ENCODE measurements at regions not wholly inside any gene's neighbourhood (a gene's known extent, or its start where the extent isn't known, plus 50 kb on each side); places are given as distances from the start of the nearest gene placed in this dataset.

GRCh38 chr3:184659797-184660301, 52.0 kb downstream of the MAGEF1 start:
- Histone ChIP-seq H3K4me3 (ENCODE audit: low read depth, low read length) (no peak overlapping the region), H3K36me3 (ENCODE audit: insufficient read depth) (no peaks in the 10 kb centered on the region), H3K27ac (ENCODE audit: low read depth) (no peak overlapping the region), H3K4me1 (ENCODE audit: insufficient read depth) (no peaks in the 10 kb centered on the region)
- no peak for DNase-seq (ENCODE audit: extremely low spot score)
- WGBS, result 75% methylated on average over 10 of the region's 10 CpGs

DNA sequence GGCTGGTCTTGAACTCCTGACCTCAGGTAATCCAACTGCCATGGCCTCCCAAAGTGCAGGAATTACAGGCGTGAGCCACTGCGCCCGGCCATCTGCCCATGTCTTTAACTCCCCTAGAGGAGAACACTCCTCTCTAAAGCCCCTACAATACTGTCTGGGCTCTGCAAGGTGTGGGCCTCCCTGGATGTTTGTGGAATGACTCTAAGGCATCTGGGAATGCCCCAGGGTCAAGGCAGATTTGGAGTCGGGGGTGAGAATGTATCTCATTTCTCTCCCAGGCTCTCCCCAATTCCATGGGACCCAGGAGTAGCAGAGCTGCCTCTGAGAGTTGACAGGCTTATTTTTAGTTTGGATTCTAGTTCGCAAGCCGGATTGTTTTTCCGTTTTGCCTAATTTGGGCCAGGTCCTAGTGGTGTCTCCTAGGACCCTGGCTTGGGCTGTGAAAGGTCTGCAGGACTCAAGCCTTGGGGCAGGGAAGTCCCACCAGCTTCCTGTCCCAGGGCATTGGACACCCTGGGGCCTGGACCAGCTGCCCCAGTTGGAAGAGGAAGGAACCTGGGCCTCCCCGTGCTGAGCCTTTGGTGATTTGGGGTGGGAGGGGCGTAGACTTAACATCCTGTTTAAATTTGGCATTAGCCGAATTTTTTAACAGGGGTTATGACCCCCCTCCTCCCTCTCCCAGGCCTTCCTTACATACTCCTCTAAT, 53.5 kb downstream of the MAGEF1 start:
- Histone ChIP-seq H3K4me3 (ENCODE audit: low read depth, low read length) (no peak overlapping the region), H3K27ac (ENCODE audit: low read depth) (no peak overlapping the region), H3K4me1 (ENCODE audit: insufficient read depth) (no peaks in the 10 kb centered on the region), H3K36me3 (ENCODE audit: insufficient read depth) (no peaks in the 10 kb centered on the region)
- WGBS, result 71% methylated on average over 10 of the region's 10 CpGs
- no peak for DNase-seq (ENCODE audit: extremely low spot score)

DNA sequence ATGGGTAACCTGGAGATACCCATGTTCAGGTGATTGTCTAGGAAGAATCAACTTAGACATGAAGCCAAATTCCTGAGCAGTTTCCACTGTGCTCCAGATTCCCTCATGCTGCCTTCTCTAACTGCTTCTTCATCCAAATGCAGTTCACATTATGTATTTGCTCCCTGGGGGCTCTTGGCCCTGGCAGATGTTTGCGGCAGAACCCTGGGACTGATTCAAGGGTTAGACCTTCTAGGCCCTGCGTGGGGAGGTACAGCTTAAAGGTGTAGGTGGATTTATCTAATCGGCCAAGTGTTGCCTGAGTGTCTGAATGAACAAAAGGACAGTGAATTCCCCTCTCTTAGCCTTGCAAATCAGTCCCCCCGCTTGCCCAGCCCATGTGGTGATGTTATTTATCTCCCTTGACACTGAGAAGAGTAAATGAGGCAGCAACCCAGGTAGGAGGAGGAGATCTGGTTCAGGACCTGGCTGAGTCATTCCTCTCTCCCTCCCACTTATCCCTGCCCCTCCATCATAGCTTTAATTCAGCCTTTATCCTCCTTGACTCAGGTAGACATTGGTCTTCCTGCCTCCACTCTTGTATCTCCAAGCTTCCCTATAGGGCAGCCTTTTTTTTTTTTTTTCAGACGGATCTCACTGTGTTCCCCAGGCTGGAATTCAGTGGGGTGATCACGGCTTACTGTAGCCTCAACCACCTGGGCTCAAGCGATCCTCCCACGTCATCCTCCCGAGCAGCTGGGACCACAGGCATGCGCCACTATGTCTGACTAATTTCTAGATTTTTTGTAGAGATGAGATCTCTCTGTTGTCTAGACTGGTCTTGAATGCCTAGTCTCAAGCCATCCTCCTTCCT, 54.8 kb downstream of the MAGEF1 start:
- no peak for DNase-seq (ENCODE audit: extremely low spot score)
- Histone ChIP-seq H3K27ac (ENCODE audit: low read depth) (no peak overlapping the region), H3K4me3 (ENCODE audit: low read depth, low read length) (no peak overlapping the region), H3K36me3 (ENCODE audit: insufficient read depth) (no peaks in the 10 kb centered on the region), H3K4me1 (ENCODE audit: insufficient read depth) (no peaks in the 10 kb centered on the region)
- 87% methylated on average over 10 of the region's 10 CpGs for WGBS

DNA sequence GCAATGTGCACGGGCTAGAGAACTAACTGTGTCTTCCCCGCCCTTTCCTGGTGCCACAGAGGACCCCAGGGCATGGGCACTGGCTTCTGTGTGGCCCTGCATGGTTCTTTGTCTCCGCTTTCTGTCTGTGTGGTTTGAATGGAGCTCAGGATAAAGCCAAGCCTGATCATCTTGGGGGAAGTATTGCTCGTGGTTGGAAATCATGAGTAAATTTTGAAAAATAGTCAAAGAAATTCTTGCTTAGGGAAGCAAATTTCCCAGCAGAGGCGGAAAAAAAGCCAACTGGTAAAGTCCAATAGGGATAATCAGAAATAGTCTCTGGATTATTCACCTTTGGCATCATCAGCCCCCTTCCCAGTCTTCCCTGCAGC, 55.4 kb downstream of the MAGEF1 start:
- DNase-seq (ENCODE audit: extremely low spot score), result no peak
- no peaks in the 10 kb centered on the region for H3K4me1 ChIP-seq (ENCODE audit: insufficient read depth)
- no peaks in the 10 kb centered on the region for H3K36me3 ChIP-seq (ENCODE audit: insufficient read depth)
- H3K4me3 ChIP-seq (ENCODE audit: low read depth, low read length), result no peak overlapping the region
- no peak overlapping the region for H3K27ac ChIP-seq (ENCODE audit: low read depth)
- 73% methylated on average over 5 of the region's 5 CpGs for WGBS

DNA sequence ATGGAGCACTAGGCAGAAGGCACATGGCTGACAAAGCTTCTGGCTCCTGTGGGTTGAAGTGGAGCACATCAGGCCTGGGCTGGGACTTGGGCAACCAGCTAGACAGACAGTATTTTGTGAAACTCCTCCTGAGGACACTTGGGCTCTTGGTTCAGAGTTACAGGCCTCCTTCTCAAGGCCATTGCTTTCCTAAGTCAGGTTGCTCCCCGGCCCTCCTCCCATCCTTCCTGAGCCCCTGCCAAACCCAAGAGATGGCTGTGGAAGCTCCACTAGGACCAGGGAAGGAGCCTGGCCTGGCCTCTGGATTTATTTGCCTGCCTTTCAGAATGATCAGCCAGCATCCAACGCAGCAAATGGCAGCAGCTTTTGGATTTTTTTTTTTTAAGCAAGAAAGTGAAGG, 56.3 kb downstream of the MAGEF1 start:
- no peaks in the 10 kb centered on the region for H3K4me1 ChIP-seq (ENCODE audit: insufficient read depth)
- H3K4me3 ChIP-seq (ENCODE audit: low read depth, low read length), result no peak overlapping the region
- H3K36me3 ChIP-seq (ENCODE audit: insufficient read depth), result no peaks in the 10 kb centered on the region
- 81% methylated on average over 2 of the region's 2 CpGs for WGBS
- no peak overlapping the region for H3K27ac ChIP-seq (ENCODE audit: low read depth)
- no peak for DNase-seq (ENCODE audit: extremely low spot score)

- Histone ChIP-seq H3K27ac (ENCODE audit: low read depth) (no peak overlapping the region), H3K4me3 (ENCODE audit: low read depth, low read length) (no peak overlapping the region), H3K4me1 (ENCODE audit: insufficient read depth) (no peaks in the 10 kb centered on the region), H3K36me3 (ENCODE audit: insufficient read depth) (no peaks in the 10 kb centered on the region)
- DNase-seq (ENCODE audit: extremely low spot score), result no peak
Observed at GRCh38 chr3:184654375-184654774, 57.5 kb downstream of the MAGEF1 start.

DNA sequence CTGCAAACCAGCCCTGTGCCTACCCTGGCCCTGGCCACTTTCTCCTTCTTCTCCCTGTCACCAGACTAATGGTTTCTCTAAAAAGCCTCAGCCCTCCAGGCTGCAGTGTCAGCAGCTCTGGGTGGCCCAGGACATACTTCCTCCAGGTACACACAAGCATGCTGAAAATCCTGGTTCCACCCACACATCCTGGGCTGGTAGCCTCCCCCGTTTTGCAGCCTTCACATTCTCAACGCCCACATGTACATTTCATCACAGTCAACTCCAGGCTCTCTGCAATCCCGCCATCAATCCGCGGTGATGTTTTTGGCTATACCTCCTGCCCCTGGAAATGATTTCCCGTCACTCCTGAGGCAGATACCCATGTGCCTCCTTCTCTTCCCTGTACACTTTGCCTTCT, 59.4 kb downstream of the MAGEF1 start:
- Histone ChIP-seq H3K27ac (ENCODE audit: low read depth) (no peak overlapping the region), H3K4me1 (ENCODE audit: insufficient read depth) (no peaks in the 10 kb centered on the region), H3K36me3 (ENCODE audit: insufficient read depth) (no peaks in the 10 kb centered on the region), H3K4me3 (ENCODE audit: low read depth, low read length) (no peak overlapping the region)
- no peak for DNase-seq (ENCODE audit: extremely low spot score)
- WGBS, result 90% methylated on average over 6 of the region's 6 CpGs

DNA sequence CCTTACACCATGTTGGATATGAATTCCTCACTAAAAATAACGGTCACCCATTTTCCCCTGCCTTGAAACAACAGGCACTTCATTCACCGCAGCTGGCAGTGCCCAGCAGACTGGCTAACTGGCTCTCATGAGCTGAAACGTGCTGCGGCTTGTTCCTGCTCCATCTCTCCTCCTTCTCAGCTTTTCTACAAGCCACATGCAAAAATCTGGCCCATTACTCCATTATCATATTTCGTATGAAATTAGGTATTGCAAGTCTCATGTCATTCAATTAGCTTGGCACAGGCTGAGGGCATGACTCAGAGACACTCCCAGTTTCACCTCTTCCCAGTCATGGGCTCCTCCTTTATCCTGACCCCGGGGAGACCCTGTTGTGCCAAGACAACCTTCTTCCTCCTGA, 60.0 kb downstream of the MAGEF1 start:
- no peak for DNase-seq (ENCODE audit: extremely low spot score)
- no peak overlapping the region for H3K27ac ChIP-seq (ENCODE audit: low read depth)
- no peaks in the 10 kb centered on the region for H3K36me3 ChIP-seq (ENCODE audit: insufficient read depth)
- WGBS, result 85% methylated on average over 6 of the region's 6 CpGs
- no peak overlapping the region for H3K4me3 ChIP-seq (ENCODE audit: low read depth, low read length)
- no peaks in the 10 kb centered on the region for H3K4me1 ChIP-seq (ENCODE audit: insufficient read depth)

GRCh38 chr3:184648636-184649035, 63.2 kb downstream of the MAGEF1 start:
- no peak overlapping the region for H3K27ac ChIP-seq (ENCODE audit: low read depth)
- DNase-seq (ENCODE audit: extremely low spot score), result peak; percentile 66
- no peaks in the 10 kb centered on the region for H3K36me3 ChIP-seq (ENCODE audit: insufficient read depth)
- H3K4me3 ChIP-seq (ENCODE audit: low read depth, low read length), result no peak overlapping the region
- no peaks in the 10 kb centered on the region for H3K4me1 ChIP-seq (ENCODE audit: insufficient read depth)
- 58% methylated on average over 10 of the region's 10 CpGs for WGBS

- WGBS, result 85% methylated on average over 7 of the region's 7 CpGs
Observed at GRCh38 chr3:184647405-184647936, 64.4 kb downstream of the MAGEF1 start.

GRCh38 chr3:184645336-184645735, 66.5 kb downstream of the MAGEF1 start:
- DNase-seq (ENCODE audit: extremely low spot score), result no peak
- no peak overlapping the region for H3K27ac ChIP-seq (ENCODE audit: low read depth)
- 55% methylated on average over 3 of the region's 3 CpGs for WGBS

More at GRCh38 chr3:184647405-184647936, 64.4 kb downstream of the MAGEF1 start:
- DNase-seq (ENCODE audit: extremely low spot score), result no peak
- Histone ChIP-seq H3K4me1 (ENCODE audit: insufficient read depth) (no peaks in the 10 kb centered on the region), H3K27ac (ENCODE audit: low read depth) (no peak overlapping the region), H3K4me3 (ENCODE audit: low read depth, low read length) (no peak overlapping the region), H3K36me3 (ENCODE audit: insufficient read depth) (no peaks in the 10 kb centered on the region)

GRCh38 chr3:184643442-184643841, 68.4 kb downstream of the MAGEF1 start:
- DNase-seq (ENCODE audit: extremely low spot score), result no peak
- Histone ChIP-seq H3K4me3 (ENCODE audit: low read depth, low read length) (no peak overlapping the region), H3K4me1 (ENCODE audit: insufficient read depth) (no peaks in the 10 kb centered on the region), H3K36me3 (ENCODE audit: insufficient read depth) (no peaks in the 10 kb centered on the region), H3K27ac (ENCODE audit: low read depth) (no peak overlapping the region)
- WGBS, result 82% methylated on average over 6 of the region's 6 CpGs

More at GRCh38 chr3:184645336-184645735, 66.5 kb downstream of the MAGEF1 start:
- Histone ChIP-seq H3K4me1 (ENCODE audit: insufficient read depth) (no peaks in the 10 kb centered on the region), H3K4me3 (ENCODE audit: low read depth, low read length) (no peak overlapping the region), H3K36me3 (ENCODE audit: insufficient read depth) (no peaks in the 10 kb centered on the region)

DNA sequence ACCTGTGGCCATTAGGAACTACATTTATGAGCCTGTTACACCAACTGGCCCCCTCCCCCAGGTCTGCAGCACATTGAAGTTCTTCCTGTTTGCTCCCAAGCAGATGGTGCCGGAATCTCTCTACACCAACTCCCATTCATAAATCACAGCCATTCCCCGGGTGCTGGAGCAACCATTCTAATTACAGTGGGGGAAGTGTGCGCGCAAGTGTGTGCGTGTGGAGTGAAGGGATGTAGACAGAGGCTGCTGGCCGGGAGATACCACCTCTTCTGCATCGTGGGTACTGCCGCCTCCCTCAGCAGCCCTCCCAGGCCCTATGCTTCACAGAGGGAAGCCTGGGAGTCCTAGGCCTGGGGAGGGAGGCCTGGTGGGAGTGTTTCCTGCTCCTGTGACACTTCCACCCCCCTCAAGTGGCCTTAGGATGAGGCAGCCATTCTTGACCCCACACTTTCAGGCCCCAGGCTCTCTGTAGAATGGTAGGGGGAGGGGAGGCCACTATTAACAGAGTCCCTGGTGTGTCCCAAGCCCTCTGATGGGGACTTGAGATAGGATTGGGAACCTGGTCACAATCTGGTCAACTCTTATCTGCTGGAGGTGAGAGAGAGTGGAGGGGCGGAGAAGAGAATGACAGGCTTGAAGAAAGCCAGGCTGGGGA, 69.1 kb downstream of the MAGEF1 start:
- no peak for DNase-seq (ENCODE audit: extremely low spot score)
- Histone ChIP-seq H3K4me3 (ENCODE audit: low read depth, low read length) (no peak overlapping the region), H3K4me1 (ENCODE audit: insufficient read depth) (no peaks in the 10 kb centered on the region), H3K27ac (ENCODE audit: low read depth) (no peak overlapping the region), H3K36me3 (ENCODE audit: insufficient read depth) (no peaks in the 10 kb centered on the region)
- WGBS, result 74% methylated on average over 9 of the region's 9 CpGs
